Motor neuron (in vitro differentiated cells): ENCODE measurements at regions not wholly inside any gene's neighbourhood (a gene's known extent, or its start where the extent isn't known, plus 50 kb on each side); places are given as distances from the start of the nearest gene placed in this dataset.

ENCODE experiments used
- ATAC-seq, 8 experiments: fragments of 200-7000 bp; cut with Tn5 transposase; replicated peaks in 6 of 8; 2 replicates each; pipeline ENCODE4 v1.8.0; 2021; ENCODE audit warnings: mild to moderate bottlenecking in 8 of 8, moderate library complexity in 8 of 8
- H3K27ac ChIP-seq, 2 donors: fragments of 250-450 bp; sonication (Bioruptor Pico); 2 replicates each; pipeline ENCODE4 v1.9.0; 2021; ENCODE audit warnings: antibody characterized with exemption in 2 of 2, mild to moderate bottlenecking in 2 of 2, moderate library complexity in 1 of 2
- H3K4me1 ChIP-seq, 2 donors: fragments of 250-450 bp; sonication (Bioruptor Pico); replicated peaks in 1 of 2; 2 replicates each; pipeline ENCODE4 v1.6.1; 2021; ENCODE audit warnings: antibody characterized with exemption in 2 of 2, mild to moderate bottlenecking in 2 of 2, moderate library complexity in 1 of 2
- H3K4me3 ChIP-seq, 5 donors: fragments of 250-450 bp; sonication (Bioruptor Pico); 2 replicates each; pipeline ENCODE4 v1.9.0; 2021; ENCODE audit warnings: antibody characterized with exemption in 5 of 5, mild to moderate bottlenecking in 5 of 5, moderate library complexity in 4 of 5
- WGBS, 10 experiments: fragments of 450-650 bp; shearing (Covaris generic); methylation state at CpG; one replicate each; pipeline ENCODE4 v1.0.0; 2022; 5-methylcytosine and 5-hydroxymethylcytosine counted together
- in situ Hi-C, 9 experiments: fragments of 400-800 bp; cut with MboI; loops; one replicate each; pipeline ENCODE4 v1.15.0; 2021; ENCODE audit warnings: low sequenced_read_pairs in 9 of 9, low pct_unique_long_range_greater_than_20kb in 2 of 9; ENCODE audit not compliant: unreplicated experiment in 9 of 9

DNA sequence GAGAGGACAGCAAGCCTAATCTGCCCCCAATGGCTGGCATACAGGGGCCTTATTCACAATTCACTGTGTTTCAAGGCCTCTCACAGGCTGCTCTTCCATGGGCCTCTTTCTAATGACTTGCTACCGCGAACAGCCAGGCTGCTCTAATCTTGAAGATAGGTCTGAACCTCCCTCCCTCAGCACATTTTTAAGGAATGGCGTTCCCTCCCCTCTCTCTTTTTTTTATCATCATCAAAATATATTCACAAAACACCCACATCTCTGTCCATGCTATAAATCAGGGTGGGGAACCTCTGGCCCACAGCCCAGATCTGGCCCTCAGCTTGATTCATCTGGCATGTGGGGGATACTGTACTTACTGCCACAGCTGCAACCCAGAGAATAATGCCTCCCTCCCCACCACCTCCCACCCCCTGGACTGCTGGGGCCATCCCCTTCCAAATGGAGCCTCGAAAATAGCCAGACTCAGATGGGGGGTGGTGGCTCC is 62.5 kb downstream of the PABIR2 start:
- 53% methylated on average over 2 of the region's 4 CpGs; no CpG with 5 or more reads in 9 of the 10 experiments for WGBS, 10 experiments
- in situ Hi-C loops: no loop called here
- ATAC-seq: peak; percentile 57 to 89 (median 78)
- Histone ChIP-seq H3K4me3 (no peak overlapping the region), H3K4me1 (peaks cover 23 to 25% of the 10 kb centered on the region in 2 donors), H3K27ac (no peak overlapping the region)

DNA sequence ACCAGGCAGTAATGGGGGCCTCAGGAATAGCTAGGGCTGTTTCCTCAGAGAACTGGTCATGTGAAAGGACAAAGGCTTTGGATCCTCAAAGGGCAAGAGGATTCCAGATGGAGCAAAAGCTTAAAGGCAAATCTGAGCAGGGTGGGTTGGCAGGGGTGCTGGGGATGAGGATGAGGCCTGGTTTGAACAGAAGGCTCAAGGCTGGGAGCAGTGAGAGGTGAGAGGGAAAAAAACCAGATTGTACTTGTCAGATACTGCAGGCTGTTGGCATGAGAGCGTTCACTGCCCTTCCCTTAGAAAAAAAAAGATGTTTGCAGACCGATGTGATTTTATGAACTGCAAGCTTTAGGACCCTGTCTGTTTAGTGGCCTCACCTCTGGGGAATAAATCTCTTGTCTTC is 63.4 kb downstream of the PABIR2 start:
- Histone ChIP-seq H3K4me3 (no peak overlapping the region), H3K27ac (no peak overlapping the region), H3K4me1 (peaks cover 23 to 25% of the 10 kb centered on the region in 2 donors)
- no peak for ATAC-seq
- WGBS, 10 experiments: 20% methylated on average over 1 of the region's 2 CpGs; no CpG with 5 or more reads in 9 of the 10 experiments
- in situ Hi-C loops: no loop called here

DNA sequence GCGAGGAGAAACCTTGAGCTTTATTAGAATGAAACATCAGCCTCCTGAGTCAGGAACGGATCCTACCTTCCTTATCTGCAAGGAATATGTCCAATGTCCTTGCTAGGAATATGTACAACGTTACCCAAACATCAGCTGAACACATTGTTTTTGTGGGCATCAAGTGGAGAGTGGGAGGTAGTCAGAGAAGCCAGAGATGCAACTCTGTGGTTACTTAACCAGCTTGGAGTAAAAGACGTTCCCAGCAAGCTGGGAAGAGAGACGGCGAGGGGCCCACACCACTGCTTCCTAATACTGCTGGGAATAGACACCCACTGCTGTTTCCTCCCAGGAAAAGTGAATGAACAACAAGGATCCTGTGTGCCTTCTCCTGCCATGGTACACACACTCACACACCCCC is 64.3 kb downstream of the PABIR2 start:
- Histone ChIP-seq H3K4me1 (peaks cover 21 to 23% of the 10 kb centered on the region in 2 donors), H3K27ac (no peak overlapping the region), H3K4me3 (no peak overlapping the region)
- 57 to 100% (median 96%) methylated on average over 1 to 2 of the region's 6 CpGs; no CpG with 5 or more reads in 6 of the 10 experiments for WGBS, 10 experiments
- no peak for ATAC-seq
- in situ Hi-C loops: no loop called here

DNA sequence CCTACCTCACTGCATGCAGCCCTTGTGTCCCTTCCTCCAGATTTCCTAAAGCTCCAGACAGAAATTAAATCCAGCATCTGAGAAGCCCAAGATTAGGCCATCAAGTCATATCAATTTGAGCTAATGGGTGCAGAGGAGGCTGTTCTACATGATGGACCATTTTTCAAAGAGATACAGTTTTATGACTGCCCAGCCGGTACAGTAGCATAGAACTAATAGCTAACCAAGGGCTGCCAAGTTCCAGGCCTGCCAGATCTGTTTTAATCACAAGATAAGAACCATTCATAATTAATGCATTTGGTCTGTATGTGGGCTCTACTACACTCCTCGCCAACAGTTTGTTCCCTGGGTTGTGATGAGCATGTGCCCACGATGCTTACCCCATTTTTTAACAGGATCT is 64.9 kb downstream of the PABIR2 start:
- no peak overlapping the region for H3K27ac ChIP-seq
- peaks cover 16 to 18% of the 10 kb centered on the region in 2 donors for H3K4me1 ChIP-seq
- H3K4me3 ChIP-seq: no peak overlapping the region
- in situ Hi-C loops: no loop called here
- WGBS, 10 experiments: 64 to 80% methylated on average over 1 to 2 of the region's 3 CpGs; no CpG with 5 or more reads in 8 of the 10 experiments
- no peak for ATAC-seq

DNA sequence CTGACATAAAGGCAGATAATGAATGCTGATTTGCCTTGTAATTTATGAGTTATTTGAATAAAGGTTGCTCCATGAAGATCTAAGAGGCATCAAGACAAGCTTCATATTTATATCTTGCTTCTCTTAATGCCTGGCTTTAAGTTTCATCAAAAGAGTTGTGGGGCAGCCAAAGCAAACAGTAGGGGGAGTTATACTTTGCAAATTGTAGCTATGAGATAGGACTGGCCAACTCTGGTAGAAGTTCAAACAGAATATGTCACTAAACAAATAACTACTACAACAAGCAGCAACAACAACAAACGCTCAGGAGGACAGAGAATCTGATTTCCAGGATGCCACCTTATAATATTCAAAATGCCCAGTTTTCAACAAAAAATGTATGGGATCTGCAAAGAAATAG is 69.1 kb upstream of the PLAC1 start:
- WGBS, 10 experiments: 36 to 100% (median 88%) methylated on average over 1 of the region's 1 CpG; no CpG with 5 or more reads in 5 of the 10 experiments
- H3K4me1 ChIP-seq: no peaks in the 10 kb centered on the region
- peak in 1 of 8 experiments; percentile 15 for ATAC-seq
- no peak overlapping the region for H3K27ac ChIP-seq
- in situ Hi-C loops: no loop called here
- no peak overlapping the region for H3K4me3 ChIP-seq

DNA sequence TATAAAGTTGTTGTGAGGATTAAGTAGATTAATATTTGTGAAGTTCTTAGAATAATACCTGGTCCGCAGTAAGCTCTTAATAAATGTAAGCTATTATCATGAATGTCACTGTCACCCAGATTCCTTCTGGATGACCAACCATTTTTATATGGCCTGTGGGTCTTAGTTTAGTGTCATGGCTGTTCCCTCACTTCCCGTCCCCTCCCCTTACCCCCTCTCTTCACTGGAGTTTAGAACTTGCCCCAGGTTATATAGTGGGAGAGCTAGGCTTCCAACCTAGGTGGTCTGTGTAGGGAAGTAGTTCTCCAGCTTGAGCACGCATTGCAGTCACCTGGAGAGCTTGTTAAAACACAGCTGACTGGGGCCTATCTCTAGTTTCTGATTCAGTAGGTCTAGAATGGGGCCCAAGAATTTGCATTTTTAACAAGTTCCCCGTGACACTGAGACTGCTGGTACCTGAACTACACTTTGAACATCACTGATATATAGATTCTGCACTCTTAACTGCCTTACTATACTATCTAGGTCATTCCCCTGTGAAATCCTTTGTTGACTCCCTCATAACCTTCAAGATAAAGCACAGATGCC is 66.9 kb upstream of the PLAC1 start:
- no peak for ATAC-seq
- H3K4me3 ChIP-seq: no peak overlapping the region
- no peaks in the 10 kb centered on the region for H3K4me1 ChIP-seq
- WGBS, 10 experiments: 60 to 100% (median 75%) methylated on average over 1 to 2 of the region's 4 CpGs; no CpG with 5 or more reads in 6 of the 10 experiments
- H3K27ac ChIP-seq: no peak overlapping the region
- in situ Hi-C loops: no loop called here

DNA sequence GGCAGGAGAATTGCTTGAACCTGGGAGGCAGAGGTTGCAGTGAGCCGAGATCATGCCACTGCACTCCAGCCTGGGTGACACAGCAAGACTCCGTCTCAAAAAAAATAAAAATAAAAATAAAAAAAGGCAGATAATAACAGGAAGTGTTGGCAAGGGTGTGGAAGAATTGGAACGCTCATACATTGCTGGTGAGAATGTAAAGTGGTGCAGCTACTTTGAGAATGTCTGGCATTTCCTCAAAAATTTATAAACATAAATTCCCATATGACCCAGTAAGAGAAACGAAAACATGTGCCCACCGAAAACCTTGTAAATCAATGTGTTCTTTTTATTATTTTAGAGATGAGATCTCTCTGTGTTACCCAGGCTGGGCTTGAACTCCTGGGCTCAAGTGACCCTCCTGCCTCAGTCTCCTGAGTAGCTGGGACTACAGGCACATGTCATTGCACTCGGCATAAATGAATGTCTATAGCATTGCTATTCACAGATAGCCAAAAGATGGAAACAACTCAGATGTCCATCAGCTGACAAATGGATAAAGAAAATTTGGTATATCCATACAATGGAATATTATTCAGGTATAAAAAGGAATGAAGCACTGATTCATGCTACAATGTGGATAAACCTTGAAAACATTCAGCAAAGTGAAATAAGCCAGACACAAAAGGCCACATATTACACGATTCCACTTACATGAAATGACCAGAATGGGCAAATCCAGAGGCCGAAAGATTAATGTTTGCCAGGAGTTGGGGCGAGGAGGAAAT is 63.7 kb upstream of the PLAC1 start:
- Histone ChIP-seq H3K27ac (no peak overlapping the region), H3K4me3 (no peak overlapping the region), H3K4me1 (no peaks in the 10 kb centered on the region)
- no peak for ATAC-seq
- 54 to 100% (median 89%) methylated on average over 1 to 9 of the region's 9 CpGs; no CpG with 5 or more reads in 2 of the 10 experiments for WGBS, 10 experiments
- in situ Hi-C loops: no loop called here

DNA sequence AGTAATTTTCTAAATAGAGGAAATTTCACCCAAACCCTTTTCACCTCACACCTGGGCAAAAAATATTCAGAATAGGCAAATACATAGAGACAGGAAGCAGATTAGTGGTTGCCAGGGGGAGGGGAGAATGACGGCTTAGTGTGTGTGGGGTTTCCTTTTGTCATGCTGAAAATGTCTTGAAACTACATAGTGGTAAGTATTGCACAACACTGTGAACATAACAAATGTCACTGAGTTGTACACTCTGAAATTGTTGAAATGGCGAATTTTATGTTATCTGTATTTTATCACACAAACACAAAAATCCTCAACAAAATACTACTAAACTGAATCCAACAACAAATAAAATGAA is 60.7 kb upstream of the PLAC1 start:
- no peak for ATAC-seq
- WGBS, 10 experiments: 20 to 100% (median 56%) methylated on average over 1 to 2 of the region's 2 CpGs; no CpG with 5 or more reads in 3 of the 10 experiments
- Histone ChIP-seq H3K27ac (no peak overlapping the region), H3K4me1 (peaks cover 0 to 12% of the 10 kb centered on the region in 2 donors), H3K4me3 (no peak overlapping the region)
- in situ Hi-C loops: no loop called here

DNA sequence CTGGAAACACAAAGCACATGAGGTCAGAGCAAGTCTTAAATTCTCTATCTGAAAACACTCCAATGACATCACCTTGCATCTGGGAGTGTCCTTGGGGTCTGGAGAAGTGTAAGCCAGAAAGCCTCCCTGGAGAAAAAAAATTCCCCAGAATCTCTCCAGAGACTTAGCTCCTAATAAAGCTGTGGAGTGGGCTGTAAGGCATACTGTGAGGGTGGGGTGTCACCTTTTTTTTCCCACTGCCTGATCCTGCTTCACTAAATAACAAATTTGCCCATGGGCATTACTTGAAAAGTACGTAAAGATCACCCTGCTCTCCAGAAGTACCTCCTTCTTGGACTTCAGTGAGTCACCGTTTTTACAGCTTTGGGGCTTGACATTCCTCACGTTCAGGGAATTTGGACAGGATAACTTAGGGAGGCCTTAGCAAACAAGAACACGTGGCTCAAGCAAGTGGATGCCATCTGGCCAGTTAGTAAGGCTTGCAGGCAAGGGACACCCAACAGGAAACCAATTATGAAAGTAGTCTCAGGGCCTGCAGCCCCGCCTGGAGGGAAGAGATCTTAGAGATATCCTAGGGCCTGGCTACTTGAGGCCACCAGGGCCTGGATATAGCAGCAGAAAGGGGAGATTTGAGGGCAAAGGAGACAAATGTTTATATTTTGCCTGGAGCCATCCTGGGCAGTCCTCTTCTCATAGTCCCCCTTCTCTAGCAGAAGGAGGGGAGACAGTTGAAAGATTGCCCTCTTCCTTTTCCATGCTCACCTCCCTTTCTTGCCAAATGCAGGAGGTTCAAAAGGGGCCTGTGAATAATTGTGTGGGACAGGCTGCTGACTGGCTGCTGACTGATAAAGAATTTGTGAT is 60.1 kb upstream of the PLAC1 start:
- ATAC-seq: peak in 4 of 8 experiments; percentile 31 to 99 (median 97)
- Histone ChIP-seq H3K4me1 (peaks cover 0 to 12% of the 10 kb centered on the region in 2 donors), H3K27ac (no peak overlapping the region), H3K4me3 (no peak overlapping the region)
- 26% methylated on average over 4 of the region's 5 CpGs; no CpG with 5 or more reads in 9 of the 10 experiments for WGBS, 10 experiments
- in situ Hi-C loops: no loop called here

DNA sequence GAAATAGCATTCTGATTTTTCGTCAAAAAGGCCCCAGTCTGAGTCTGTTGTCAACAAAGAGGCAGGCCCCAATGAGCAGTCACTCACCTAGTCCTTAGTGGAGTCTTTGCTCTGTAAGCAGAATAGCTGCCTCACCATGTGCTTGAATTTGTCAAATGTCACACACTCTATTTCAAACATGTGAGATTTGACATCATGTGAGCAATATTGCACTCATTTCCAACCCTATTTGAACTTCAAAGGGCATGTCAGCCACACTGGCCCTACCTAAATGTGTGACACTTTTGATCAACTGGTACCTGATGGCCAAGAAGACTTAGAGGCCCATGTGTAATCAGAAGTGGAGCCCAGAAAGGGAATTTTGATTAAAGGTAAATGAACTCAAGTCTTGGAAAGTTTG is 59.4 kb upstream of the PLAC1 start:
- Histone ChIP-seq H3K4me1 (peaks cover 0 to 12% of the 10 kb centered on the region in 2 donors), H3K27ac (no peak overlapping the region), H3K4me3 (no peak overlapping the region)
- in situ Hi-C loops: no loop called here
- WGBS, 10 experiments: no CpG with 5 or more reads among the region's 1 CpG
- no peak for ATAC-seq

DNA sequence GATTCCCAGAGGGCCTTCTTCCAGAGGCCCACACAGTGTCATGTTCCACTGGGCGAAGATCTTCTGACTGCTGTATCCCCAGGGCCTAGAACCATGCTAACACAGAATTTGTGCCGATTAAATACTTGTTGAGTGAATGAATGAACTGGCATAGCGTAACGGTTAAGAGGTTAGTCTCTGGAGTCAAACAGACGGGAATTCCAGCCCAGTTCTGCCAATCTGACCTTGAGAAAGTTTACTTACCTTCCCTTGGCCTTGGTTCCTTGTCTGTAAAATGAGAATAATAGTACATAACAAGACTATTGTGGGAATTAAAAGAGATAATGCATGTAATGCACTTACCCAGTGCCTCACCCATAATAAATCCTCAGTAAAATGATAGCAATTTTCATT is 58.3 kb upstream of the PLAC1 start:
- Histone ChIP-seq H3K4me1 (peaks cover 0 to 14% of the 10 kb centered on the region in 2 donors), H3K27ac (no peak overlapping the region), H3K4me3 (no peak overlapping the region)
- WGBS, 10 experiments: 55 to 100% (median 88%) methylated on average over 1 to 5 of the region's 5 CpGs; no CpG with 5 or more reads in 6 of the 10 experiments
- no peak for ATAC-seq
- in situ Hi-C loops: no loop called here

DNA sequence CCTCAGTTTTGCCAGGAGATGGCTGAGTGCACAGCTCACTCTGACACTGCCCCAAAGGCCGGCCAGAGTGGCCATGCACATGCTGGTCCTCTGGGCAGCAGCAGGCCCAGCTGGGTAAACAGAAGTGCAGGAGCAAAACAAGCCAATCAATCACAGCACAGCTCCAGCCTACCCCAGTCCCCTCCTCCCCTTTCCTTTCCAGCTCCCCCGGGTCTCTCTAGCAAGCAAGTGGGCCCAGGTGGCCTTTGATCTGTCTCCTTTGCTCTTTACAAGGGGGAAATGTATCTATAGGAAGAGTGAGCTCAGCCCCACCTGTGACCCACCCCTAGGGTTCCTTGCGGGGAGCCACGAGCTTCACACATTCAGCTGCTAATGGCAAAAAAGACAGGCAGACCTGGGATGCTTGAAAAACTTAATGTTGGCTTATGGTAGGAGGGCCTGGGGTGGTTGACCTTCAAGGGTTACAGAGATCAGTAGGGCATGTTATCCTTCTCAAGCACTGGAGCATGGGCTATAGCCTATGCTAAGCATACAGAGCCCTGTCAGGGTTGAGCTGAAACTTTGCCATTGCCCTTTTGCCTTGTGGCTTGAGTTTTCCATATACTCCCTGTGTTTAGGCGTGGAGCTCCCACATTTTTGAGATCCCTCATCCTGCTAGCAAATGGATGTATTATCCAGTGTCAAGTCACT is 57.8 kb upstream of the PLAC1 start:
- H3K4me3 ChIP-seq: no peak overlapping the region
- peak in 4 of 8 experiments; percentile 47 to 94 (median 64) for ATAC-seq
- in situ Hi-C loops: no loop called here
- peaks cover 0 to 17% of the 10 kb centered on the region in 2 donors for H3K4me1 ChIP-seq
- H3K27ac ChIP-seq: peak overlapping the region in 1 of 2 donors; percentile 29
- 41% methylated on average over 3 of the region's 5 CpGs; no CpG with 5 or more reads in 9 of the 10 experiments for WGBS, 10 experiments
